NCI-H460 (cell line): ENCODE measurements at regions not wholly inside any gene's neighbourhood (a gene's known extent, or its start where the extent isn't known, plus 50 kb on each side); places are given as distances from the start of the nearest gene placed in this dataset.

ENCODE experiments used
- DNase-seq: peaks from one replicate; pipeline ENCODE4 v3.0.0-alpha.2; 2016; ENCODE audit warnings: low read depth; ENCODE audit errors: extremely low read depth

DNA sequence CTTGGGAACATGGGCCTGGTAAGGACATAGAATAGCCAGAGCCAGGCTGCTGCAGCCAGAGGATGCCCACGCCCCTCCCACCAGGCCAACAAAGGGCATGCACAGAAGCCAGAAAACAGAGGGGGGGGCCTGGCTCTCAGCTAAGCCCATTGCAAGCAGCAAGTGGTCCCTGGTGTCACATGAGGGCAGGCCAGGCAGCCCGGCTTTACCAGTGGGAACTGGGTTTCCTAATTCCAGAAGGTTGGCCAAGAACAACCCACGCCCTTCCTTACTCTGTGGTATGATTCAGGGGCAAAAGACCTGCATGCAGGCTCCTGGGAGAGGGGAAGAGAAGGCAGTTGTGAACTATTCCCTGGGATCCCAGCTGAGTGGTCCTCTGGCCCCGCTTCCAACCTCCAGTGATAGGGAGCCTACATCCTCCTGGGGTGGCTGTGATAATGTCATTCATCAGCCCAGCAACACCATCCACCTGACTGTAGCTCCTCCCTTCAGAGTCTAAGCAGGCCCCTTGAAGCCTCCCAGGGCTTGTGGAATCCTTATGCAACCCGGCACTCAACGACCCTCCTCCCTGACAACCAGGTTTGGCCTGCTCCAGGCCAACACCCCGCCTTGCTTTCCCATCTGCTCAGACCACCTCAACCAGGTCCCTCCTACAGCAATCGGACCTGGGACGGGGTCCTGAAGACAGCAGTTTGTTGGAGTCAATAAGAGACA is 62.1 kb upstream of the LMO1 start:
- no peak for DNase-seq

DNA sequence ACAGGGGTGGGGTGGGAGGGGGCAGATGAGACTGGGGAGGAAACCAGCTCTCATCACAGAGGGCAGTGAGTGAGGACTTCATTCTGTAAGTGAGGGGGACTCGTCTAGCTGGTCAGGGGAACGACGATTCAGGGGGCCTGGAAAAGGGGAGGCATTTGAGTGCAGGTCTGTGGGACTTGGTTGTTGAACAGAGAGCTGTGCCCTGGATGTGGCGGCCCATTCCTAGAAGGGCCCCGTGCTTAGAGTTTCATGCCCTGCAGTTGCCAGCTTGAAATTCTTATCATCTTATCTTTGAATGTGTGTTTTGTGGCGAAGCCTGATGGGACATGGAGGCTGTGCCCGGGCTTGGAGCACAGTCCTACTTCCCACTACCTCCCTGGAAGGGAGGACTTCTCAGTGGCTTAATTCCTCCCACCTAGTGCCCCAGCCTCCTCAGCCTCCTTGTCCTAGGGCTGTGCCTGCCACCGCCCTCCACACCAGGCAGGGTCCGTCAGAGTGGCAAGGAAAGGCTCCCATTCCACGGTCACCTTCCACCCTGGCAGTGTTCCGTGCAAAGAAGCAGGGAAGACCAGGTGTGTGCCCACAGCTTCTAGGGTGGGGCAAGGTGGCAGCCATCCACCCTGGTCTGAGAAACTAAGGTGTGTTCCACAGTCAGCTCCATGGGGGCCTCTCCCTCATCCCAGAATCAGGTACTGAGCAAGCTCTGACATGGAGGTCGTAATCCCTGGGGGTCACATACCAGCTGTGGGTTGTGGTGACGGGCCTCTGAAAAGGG is 59.7 kb upstream of the LMO1 start:
- no peak for DNase-seq

DNA sequence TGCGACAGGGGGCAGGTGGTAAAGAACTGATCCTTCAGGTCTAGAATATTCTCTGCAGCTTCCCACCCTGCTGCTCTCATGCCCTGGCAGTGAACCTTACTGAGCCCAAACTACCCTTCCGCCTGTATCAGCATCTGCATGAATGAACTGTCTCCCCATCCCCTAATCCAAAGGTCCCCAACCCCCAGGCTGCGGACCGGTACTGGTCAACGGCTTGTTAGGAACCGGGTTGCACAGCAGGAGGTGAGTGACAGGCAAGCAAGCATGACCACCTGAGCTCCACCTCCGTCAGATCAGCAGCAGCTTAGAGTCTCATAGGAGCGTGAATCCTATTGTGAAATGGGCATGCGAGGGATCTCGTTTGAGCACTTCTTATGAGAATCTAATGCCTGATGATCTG is 58.2 kb upstream of the LMO1 start:
- DNase-seq: no peak

DNA sequence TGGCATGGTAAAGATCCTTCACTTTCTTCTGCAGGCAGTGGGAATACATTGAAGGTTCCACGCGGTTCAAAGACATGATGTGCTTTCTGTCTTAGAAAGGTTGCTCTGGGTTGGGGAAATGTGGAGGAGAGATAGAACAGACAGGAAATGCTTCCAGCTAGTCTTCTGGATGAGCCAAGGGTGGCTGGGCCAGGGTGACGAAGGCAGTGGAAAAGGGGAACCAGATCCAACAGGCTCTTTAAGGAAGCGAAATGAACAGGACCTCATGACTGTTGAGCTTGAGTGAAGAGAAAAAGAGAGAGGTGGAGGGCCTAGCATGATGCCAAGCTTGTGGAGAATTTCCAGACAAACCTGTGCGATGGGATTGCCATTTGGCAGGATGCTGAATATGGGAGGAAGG is 56.4 kb upstream of the LMO1 start:
- no peak for DNase-seq

DNA sequence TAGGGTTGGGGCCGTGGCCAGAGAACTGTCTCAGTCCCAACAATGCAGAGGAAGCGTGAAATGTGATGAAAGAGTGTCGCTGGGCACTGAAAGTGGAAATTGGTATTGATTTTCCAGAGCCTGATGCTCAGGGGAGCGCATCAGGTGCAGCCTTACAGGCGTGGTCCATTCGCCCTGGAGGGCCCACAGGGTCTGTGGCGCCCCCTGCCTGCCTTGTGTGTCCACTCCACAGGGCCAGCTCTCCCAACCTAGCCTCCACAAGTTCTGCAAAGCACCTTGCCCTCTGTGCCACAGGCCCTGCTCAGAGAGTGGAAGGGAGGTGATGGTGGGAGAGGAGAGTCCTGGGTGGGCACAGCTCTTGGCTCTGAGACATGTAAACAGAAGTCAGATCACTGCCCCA is 54.9 kb upstream of the LMO1 start:
- DNase-seq: no peak

DNA sequence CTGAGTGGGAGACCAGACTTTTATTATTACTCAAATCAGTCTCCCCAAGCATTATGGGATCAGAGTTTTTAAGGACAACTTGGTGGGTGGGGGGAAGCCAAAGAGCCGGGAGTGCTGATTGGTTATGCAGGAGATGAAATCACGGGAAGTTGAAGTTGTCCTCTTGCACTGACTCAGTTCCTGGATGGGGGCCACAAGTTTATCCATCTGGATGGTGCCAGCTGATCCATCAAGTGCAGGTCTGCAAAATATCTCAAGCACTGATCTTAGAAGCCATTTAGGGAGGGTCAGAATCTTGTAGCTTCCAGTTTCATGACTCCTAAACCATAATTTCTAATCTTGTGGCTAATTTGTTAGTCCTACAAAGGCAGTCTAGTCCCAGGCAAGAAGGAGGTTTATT is 53.5 kb upstream of the LMO1 start:
- DNase-seq: no peak

DNA sequence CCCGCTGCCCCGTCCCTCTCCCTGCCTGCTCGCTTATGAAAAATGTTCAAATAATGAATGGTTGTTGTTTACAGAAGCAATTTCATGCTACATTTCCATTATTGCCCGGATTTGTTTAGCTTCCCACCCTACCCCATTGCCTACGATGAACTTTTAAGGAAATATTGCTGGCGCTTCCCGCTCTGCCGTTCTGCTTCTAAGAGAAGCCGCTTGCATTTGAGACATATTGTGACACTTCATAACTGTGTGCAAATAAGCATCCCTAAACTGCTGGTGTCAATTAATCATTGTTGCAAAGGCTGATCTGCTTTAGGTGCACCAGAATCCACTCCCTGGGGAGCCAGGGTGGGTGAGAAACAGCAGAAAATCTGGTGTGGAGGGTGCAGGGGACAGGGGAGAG is 52.3 kb upstream of the LMO1 start:
- no peak for DNase-seq

DNA sequence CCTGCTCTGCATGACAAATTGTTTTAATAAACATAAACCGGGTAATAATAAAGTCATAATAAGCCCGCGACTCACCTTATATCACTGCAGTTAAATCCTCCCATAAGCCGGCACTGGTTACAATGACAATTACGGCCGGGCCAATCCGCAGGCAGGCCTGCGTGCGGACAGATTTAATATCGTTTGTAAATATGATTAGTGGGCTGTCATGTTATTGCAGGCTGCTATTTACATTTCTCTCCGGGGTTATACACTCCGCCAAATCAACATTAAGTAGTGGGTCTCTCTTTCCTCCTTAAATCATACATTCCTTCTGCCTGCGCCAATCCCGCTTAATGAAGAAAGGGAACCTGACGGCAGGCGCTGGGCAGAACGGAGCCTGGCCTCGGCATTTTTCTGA is 51.8 kb upstream of the LMO1 start:
- no peak for DNase-seq

DNA sequence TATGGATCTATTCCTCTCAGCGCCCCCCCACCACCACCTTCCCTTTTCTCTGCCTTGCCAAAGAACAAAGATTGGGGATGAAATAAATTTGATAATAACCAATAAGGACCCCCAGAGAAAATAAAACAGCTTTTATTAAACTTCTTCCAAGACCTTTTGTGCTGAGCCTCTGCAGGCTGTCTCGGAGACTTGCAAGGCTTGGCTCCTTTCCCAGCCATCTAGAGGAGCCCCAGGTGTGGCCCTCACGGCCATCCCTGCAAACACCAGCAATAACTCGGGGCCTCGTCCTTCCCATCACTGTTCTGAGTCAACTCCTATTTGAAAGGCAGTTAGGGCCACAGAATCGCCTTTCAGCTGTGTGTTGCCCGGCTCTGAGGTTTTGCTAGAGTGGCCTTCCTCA is 51.2 kb upstream of the LMO1 start:
- DNase-seq: no peak

DNA sequence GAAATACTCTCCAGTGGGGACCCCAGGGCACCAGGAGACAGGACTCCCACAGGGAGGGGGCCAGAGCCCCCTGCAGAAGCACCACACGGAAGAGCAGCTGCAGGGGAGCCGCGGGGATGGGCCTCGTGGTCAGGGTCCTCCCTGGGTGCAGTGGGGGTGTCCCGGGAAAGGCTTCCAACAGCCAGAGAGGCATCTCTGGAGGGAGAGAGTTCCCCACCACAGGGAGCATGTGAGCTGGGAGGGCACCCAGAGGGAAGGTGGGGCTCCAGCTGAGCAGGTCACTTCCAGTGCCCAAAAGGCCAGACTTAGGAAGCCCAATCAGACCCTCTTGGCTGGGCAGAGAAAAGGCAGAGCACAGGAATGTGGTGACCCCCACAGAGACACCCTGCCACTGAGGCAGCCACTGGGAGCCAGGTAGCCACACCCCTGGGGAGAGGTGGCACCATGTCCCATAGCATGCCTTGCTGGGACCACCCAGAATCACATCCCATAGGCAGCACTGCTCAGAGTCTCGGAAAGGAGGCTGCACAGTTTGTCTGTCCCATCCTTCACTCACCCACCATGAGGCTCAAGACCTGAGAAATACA is 49.9 kb upstream of the LMO1 start:
- DNase-seq: no peak
